HEK293T (cell line): ENCODE measurements at regions not wholly inside any gene's neighbourhood (a gene's known extent, or its start where the extent isn't known, plus 50 kb on each side); places are given as distances from the start of the nearest gene placed in this dataset.

ENCODE experiments used
- ELF4 ChIP-seq: fragments of 450-650 bp; IDR thresholded peaks from 2 replicates; pipeline ENCODE4 v1.6.1; 2017; ENCODE audit warnings: antibody characterized with exemption
- FOXA1 ChIP-seq: fragments of 450-650 bp; IDR thresholded peaks from 2 replicates; pipeline ENCODE4 v1.6.1; 2016; ENCODE audit warnings: mild to moderate bottlenecking
- FOXK2 ChIP-seq: fragments of 450-650 bp; IDR thresholded peaks from 2 replicates; pipeline ENCODE4 v1.6.1; 2016; ENCODE audit warnings: mild to moderate bottlenecking
- FOXM1 ChIP-seq: fragments of 450-650 bp; IDR thresholded peaks from 2 replicates; pipeline ENCODE4 v1.6.1; 2017; ENCODE audit warnings: mild to moderate bottlenecking, borderline replicate concordance
- HDGF ChIP-seq: fragments of 450-650 bp; IDR thresholded peaks from 2 replicates; pipeline ENCODE4 v1.6.1; 2017; ENCODE audit warnings: antibody characterized with exemption, borderline replicate concordance
- LEF1 ChIP-seq: fragments of 450-650 bp; IDR thresholded peaks from 2 replicates; pipeline ENCODE4 v1.6.1; 2017; ENCODE audit warnings: mild to moderate bottlenecking, borderline replicate concordance
- NFRKB ChIP-seq: fragments of 450-650 bp; IDR thresholded peaks from 2 replicates; pipeline ENCODE4 v1.6.1; 2016; ENCODE audit warnings: mild to moderate bottlenecking, moderate library complexity
- PKNOX1 ChIP-seq: fragments of 450-650 bp; IDR thresholded peaks from 2 replicates; pipeline ENCODE4 v1.6.1; 2016
- SP1 ChIP-seq: fragments of 450-650 bp; IDR thresholded peaks from 2 replicates; pipeline ENCODE4 v1.6.1; 2017
- SUZ12 ChIP-seq: fragments of 450-650 bp; IDR thresholded peaks from 2 replicates; pipeline ENCODE4 v1.6.1; 2016; ENCODE audit warnings: mild to moderate bottlenecking

- TF ChIP-seq ELF4 (no peak), FOXK2 (no peak), NFRKB (no peak), FOXA1 (no peak), FOXM1 (no peak), SP1 (no peak), LEF1 (no peak), SUZ12 (no peak), PKNOX1 (no peak), HDGF (no peak)
Observed at GRCh38 chr9:118290116-118290515, 585.9 kb downstream of the TLR4 start.
